SU-DHL-6 (cell line): ENCODE measurements at regions not wholly inside any gene's neighbourhood (a gene's known extent, or its start where the extent isn't known, plus 50 kb on each side); places are given as distances from the start of the nearest gene placed in this dataset.

Experiments
- H2AFZ ChIP-seq: fragments of 200-600 bp; sonication (generic); 2 replicates; pipeline ENCODE4 v1.6.1; 2014; ENCODE audit warnings: low read depth, mild to moderate bottlenecking, moderate library complexity, mixed read lengths, antibody characterized with exemption, low read length; ENCODE audit not compliant: severe bottlenecking
- H3F3A ChIP-seq: fragments of 200-600 bp; shearing (Covaris generic); 2 replicates; pipeline ENCODE4 v1.6.0; 2016; ENCODE audit warnings: antibody characterized with exemption, mild to moderate bottlenecking; ENCODE audit not compliant: insufficient read depth
- H3K27ac ChIP-seq: fragments of 200-600 bp; sonication (generic); 2 replicates; pipeline ENCODE4 v1.5.1; 2016; ENCODE audit warnings: low read depth, mild to moderate bottlenecking, low read length, moderate library complexity, mixed read lengths
- H3K27me3 ChIP-seq: fragments of 200-600 bp; sonication (generic), shearing (Covaris generic); 2 replicates; pipeline ENCODE4 v1.6.0; 2014; ENCODE audit warnings: mild to moderate bottlenecking, low read length
- H3K36me3 ChIP-seq: fragments of 200-600 bp; sonication (generic); 2 replicates; pipeline ENCODE4 v1.6.1; 2014; ENCODE audit warnings: mild to moderate bottlenecking, low read length, mixed read lengths
- H3K4me2 ChIP-seq: fragments of 300-600, 200-600 bp; shearing (Covaris generic), sonication (generic); 2 replicates; pipeline ENCODE4 v1.6.0; 2014; ENCODE audit warnings: low read length, low read depth, mild to moderate bottlenecking; ENCODE audit not compliant: poor library complexity, severe bottlenecking
- H3K4me3 ChIP-seq: fragments of 200-600 bp; sonication (generic); 2 replicates; pipeline ENCODE4 v1.5.1; 2014; ENCODE audit warnings: antibody characterized with exemption, low read length, mild to moderate bottlenecking, mixed read lengths; ENCODE audit not compliant: insufficient read depth, poor library complexity, severe bottlenecking
- H3K79me2 ChIP-seq: fragments of 200-600 bp; sonication (generic); 2 replicates; pipeline ENCODE4 v1.6.1; 2014; ENCODE audit warnings: mild to moderate bottlenecking, low read length, moderate library complexity; ENCODE audit not compliant: insufficient read depth
- H3K9ac ChIP-seq: fragments of 200-600 bp; sonication (generic); 2 replicates; pipeline ENCODE4 v1.7.0; 2014; ENCODE audit warnings: mild to moderate bottlenecking, low read length
- H3K9me2 ChIP-seq: fragments of 200-600 bp; sonication (generic); replicated peaks from 2 replicates; pipeline ENCODE4 v1.6.1; 2014; ENCODE audit warnings: low read length; ENCODE audit not compliant: insufficient read depth
- H3K9me3 ChIP-seq: fragments of 200-600 bp; sonication (generic); 2 replicates; pipeline ENCODE4 v1.6.1; 2014; ENCODE audit warnings: low read length, mixed read lengths; ENCODE audit not compliant: insufficient read depth
- H4K20me1 ChIP-seq: fragments of 200-600 bp; sonication (generic); 2 replicates; pipeline ENCODE4 v1.6.1; 2014; ENCODE audit warnings: low read depth, mild to moderate bottlenecking, antibody characterized with exemption, low read length, moderate library complexity, mixed read lengths
- EZH2phosphoT487 ChIP-seq: fragments of 200-600 bp; sonication (generic), shearing (Covaris generic); conservative IDR thresholded peaks from 2 replicates; pipeline ENCODE4 v1.6.1; 2018; ENCODE audit warnings: mild to moderate bottlenecking, antibody characterized with exemption, low read length, moderate library complexity, mixed read lengths
- TF ChIP-seq, protein P1 (sequence below): fragments of 200-600 bp; sonication (generic); IDR thresholded peaks from one replicate; pipeline ENCODE4 v1.5.1; 2017; ENCODE audit warnings: antibody characterized with exemption, mild to moderate bottlenecking, low read length, moderate library complexity; ENCODE audit not compliant: insufficient read depth, poor library complexity, severe bottlenecking

- Histone ChIP-seq H3F3A (no peaks in the 10 kb centered on the region), H3K27ac (no peak overlapping the region), H3K9me2 (no peaks in the 10 kb centered on the region), H3K4me2 (no peak overlapping the region), H2AFZ (no peak overlapping the region), H3K9ac (no peak overlapping the region), H3K4me3 (no peak overlapping the region), H3K27me3 (no peaks in the 10 kb centered on the region), H3K79me2 (no peaks in the 10 kb centered on the region), H3K36me3 (no peaks in the 10 kb centered on the region), H4K20me1 (no peaks in the 10 kb centered on the region), H3K9me3 (no peaks in the 10 kb centered on the region)
- no peak for TF ChIP-seq EZH2phosphoT487
- TF ChIP-seq, protein P1, sequence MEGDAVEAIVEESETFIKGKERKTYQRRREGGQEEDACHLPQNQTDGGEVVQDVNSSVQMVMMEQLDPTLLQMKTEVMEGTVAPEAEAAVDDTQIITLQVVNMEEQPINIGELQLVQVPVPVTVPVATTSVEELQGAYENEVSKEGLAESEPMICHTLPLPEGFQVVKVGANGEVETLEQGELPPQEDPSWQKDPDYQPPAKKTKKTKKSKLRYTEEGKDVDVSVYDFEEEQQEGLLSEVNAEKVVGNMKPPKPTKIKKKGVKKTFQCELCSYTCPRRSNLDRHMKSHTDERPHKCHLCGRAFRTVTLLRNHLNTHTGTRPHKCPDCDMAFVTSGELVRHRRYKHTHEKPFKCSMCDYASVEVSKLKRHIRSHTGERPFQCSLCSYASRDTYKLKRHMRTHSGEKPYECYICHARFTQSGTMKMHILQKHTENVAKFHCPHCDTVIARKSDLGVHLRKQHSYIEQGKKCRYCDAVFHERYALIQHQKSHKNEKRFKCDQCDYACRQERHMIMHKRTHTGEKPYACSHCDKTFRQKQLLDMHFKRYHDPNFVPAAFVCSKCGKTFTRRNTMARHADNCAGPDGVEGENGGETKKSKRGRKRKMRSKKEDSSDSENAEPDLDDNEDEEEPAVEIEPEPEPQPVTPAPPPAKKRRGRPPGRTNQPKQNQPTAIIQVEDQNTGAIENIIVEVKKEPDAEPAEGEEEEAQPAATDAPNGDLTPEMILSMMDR = no peak
These were observed 485.6 kb downstream of the TMX3 start for GRCh38 chr18:68229351-68229750.

GRCh38 chr18:68221111-68221724, 493.7 kb downstream of the TMX3 start:
- Histone ChIP-seq H3K27ac (no peak overlapping the region), H3K27me3 (no peaks in the 10 kb centered on the region), H3K4me2 (no peak overlapping the region), H3K9me2 (no peaks in the 10 kb centered on the region), H3K4me3 (no peak overlapping the region), H2AFZ (no peak overlapping the region), H3K36me3 (no peaks in the 10 kb centered on the region), H3F3A (no peaks in the 10 kb centered on the region), H4K20me1 (no peaks in the 10 kb centered on the region), H3K79me2 (no peaks in the 10 kb centered on the region), H3K9me3 (no peaks in the 10 kb centered on the region), H3K9ac (no peak overlapping the region)
- TF ChIP-seq EZH2phosphoT487 = no peak
- TF ChIP-seq, protein P1 = no peak

- H2AFZ ChIP-seq = no peak overlapping the region
These were observed 494.4 kb downstream of the TMX3 start for GRCh38 chr18:68220458-68220857.

More at GRCh38 chr18:68220458-68220857, 494.4 kb downstream of the TMX3 start:
- no peaks in the 10 kb centered on the region for H3K9me2 ChIP-seq
- H3K27me3 ChIP-seq = no peaks in the 10 kb centered on the region
- H3K4me2 ChIP-seq = no peak overlapping the region
- no peaks in the 10 kb centered on the region for H3K79me2 ChIP-seq
- H3F3A ChIP-seq = no peaks in the 10 kb centered on the region
- H3K36me3 ChIP-seq = no peaks in the 10 kb centered on the region
- H3K27ac ChIP-seq = no peak overlapping the region
- no peak overlapping the region for H3K9ac ChIP-seq
- H3K9me3 ChIP-seq = no peaks in the 10 kb centered on the region
- H3K4me3 ChIP-seq = no peak overlapping the region
- H4K20me1 ChIP-seq = no peaks in the 10 kb centered on the region
- TF ChIP-seq, protein P1 = no peak
- no peak for TF ChIP-seq EZH2phosphoT487
